ENCODE measurements at regions not wholly inside any gene's neighbourhood (a gene's known extent, or its start where the extent isn't known, plus 50 kb on each side); places are given as distances from the start of the nearest gene placed in this dataset.

GRCh38 chr14:89607453-89607852 is 190.4 kb upstream of the FOXN3 start:
- DNase-seq (no peak), ATAC-seq (no peak)
- H3K9me3 Mint-ChIP-seq, result peaks cover 31% of the 10 kb centered on the region
- H3K27ac Mint-ChIP-seq, result no peak overlapping the region
- peaks cover 62% of the 10 kb centered on the region for H3K36me3 Mint-ChIP-seq (ENCODE audit: low read depth)
- no peak for TF ChIP-seq CTCF (IDR thresholded peaks at IDR 0.05)
- intact Hi-C loops (cut with micrococcal nuclease), result no loop called here
- no peak overlapping the region for H3K4me3 Mint-ChIP-seq
- H3K4me1 Mint-ChIP-seq (ENCODE audit: low read depth), result peaks cover 68% of the 10 kb centered on the region
- ChIA-PET CTCF (interaction anchor here (0.6 kb wide), 1 partner anchor 1716 kb away, joined by 5 read pairs; no protein-coding TSS in a partner anchor), POLR2A (interaction anchor here (0.7 to 1.0 kb wide), 3 partner anchors 9 to 114 kb away, joined by 3 read pairs; no protein-coding TSS in a partner anchor)
- H3K27me3 Mint-ChIP-seq, result no peaks in the 10 kb centered on the region

- CTCF ChIA-PET, result interaction anchor here (1.1 to 2.2 kb wide), 3 partner anchors 10 to 29 kb away, joined by 3 to 6 read pairs (median 3); no protein-coding TSS in a partner anchor
- DNase-seq (peak; percentile 18), ATAC-seq (no peak)
- Mint-ChIP-seq H3K9me3 (peaks cover 47% of the 10 kb centered on the region), H3K27ac (peak overlapping the region; percentile 91), H3K27me3 (no peaks in the 10 kb centered on the region), H3K36me3 (ENCODE audit: low read depth) (peaks cover 73% of the 10 kb centered on the region), H3K4me1 (ENCODE audit: low read depth) (peaks cover 59% of the 10 kb centered on the region), H3K4me3 (peak overlapping the region; percentile 63)
- POLR2A ChIA-PET, result interaction anchor here (0.9 to 1.6 kb wide), 4 partner anchors 10 to 77 kb away, joined by 3 to 6 read pairs (median 3); no protein-coding TSS in a partner anchor
- intact Hi-C loops (cut with micrococcal nuclease), result no loop called here
- TF ChIP-seq CTCF (IDR thresholded peaks at IDR 0.05), result no peak
These were observed 187.0 kb upstream of the FOXN3 start for GRCh38 chr14:89603938-89604480.

- H3K9me3 Mint-ChIP-seq, result peaks cover 52% of the 10 kb centered on the region
These were observed 184.2 kb upstream of the FOXN3 start for GRCh38 chr14:89600950-89601826.

GRCh38 chr14:89600029-89600428 is 183.0 kb upstream of the FOXN3 start:
- intact Hi-C loops (cut with micrococcal nuclease), result no loop called here
- ATAC-seq (no peak), DNase-seq (no peak)
- Mint-ChIP-seq H3K4me3 (no peak overlapping the region), H3K4me1 (ENCODE audit: low read depth) (peaks cover 48% of the 10 kb centered on the region), H3K36me3 (ENCODE audit: low read depth) (peaks cover 69% of the 10 kb centered on the region), H3K27me3 (no peaks in the 10 kb centered on the region), H3K9me3 (peaks cover 47% of the 10 kb centered on the region), H3K27ac (peak overlapping the region; percentile 29)
- no peak for TF ChIP-seq CTCF (IDR thresholded peaks at IDR 0.05)
- POLR2A ChIA-PET, result interaction anchor here (1.2 kb wide), 1 partner anchor 13 kb away, joined by 3 read pairs; no protein-coding TSS in a partner anchor
- CTCF ChIA-PET, result interaction anchor here (1.5 kb wide), 1 partner anchor 165 kb away, joined by 3 read pairs; no protein-coding TSS in a partner anchor

More at GRCh38 chr14:89600950-89601826, 184.2 kb upstream of the FOXN3 start:
- POLR2A ChIA-PET, result no interaction called here
- Mint-ChIP-seq H3K27me3 (no peaks in the 10 kb centered on the region), H3K36me3 (ENCODE audit: low read depth) (peaks cover 75% of the 10 kb centered on the region), H3K27ac (no peak overlapping the region), H3K4me1 (ENCODE audit: low read depth) (peaks cover 50% of the 10 kb centered on the region), H3K4me3 (no peak overlapping the region)
- no peak for ATAC-seq
- intact Hi-C loops (cut with micrococcal nuclease), result no loop called here
- no peak for DNase-seq
- CTCF ChIA-PET, result interaction anchor here (1.5 kb wide), 1 partner anchor 164 kb away, joined by 3 read pairs; no protein-coding TSS in a partner anchor
- TF ChIP-seq CTCF (IDR thresholded peaks at IDR 0.05), result no peak

Measured in activated CD8-positive, alpha-beta T cell treated with anti-CD3 and anti-CD28 coated beads for 36 hours (primary cell).